ENCODE measurements at regions not wholly inside any gene's neighbourhood (a gene's known extent, or its start where the extent isn't known, plus 50 kb on each side); places are given as distances from the start of the nearest gene placed in this dataset.

DNA sequence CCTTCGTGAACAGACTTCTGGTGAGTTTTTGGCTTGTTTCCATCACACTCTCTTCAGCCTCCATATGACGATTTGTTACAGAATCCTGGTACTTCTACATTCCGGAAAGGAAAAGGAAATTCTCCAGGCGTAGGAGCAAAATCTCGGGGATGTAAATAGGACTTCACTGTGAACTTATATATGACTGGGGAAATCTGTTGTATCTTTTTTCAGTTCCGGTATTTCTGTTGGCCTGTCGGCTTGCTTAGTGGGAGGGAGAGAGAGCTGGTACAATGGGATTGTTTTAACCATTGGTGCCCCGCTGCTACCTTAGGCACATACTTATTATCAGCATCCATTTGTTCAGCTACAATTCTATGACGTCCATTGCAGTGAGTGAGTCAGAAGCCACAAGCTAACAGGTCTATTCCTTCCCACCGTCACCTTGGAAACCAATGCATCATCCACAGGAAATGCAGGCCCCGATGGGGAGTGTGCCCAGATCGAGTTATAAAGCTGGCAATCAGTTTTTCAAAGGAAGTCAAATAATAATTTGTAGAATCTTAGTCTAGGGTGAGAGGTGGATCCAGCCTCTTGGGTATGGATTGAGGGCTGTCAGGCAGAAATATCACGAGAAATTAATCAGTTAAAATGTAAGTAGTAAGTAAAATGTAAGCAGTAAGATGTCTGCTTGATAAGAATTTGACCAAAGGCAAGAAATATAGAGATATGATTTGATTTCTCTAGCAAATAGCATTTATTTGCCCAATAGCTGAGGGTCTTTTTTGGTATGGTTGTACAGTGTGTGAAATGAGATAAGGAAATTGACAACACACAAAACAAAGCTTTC is 92.0 kb upstream of the MKLN1 start:
- no peak overlapping the region for H3K4me3 ChIP-seq (ENCODE audit: low read depth, low read length)

DNA sequence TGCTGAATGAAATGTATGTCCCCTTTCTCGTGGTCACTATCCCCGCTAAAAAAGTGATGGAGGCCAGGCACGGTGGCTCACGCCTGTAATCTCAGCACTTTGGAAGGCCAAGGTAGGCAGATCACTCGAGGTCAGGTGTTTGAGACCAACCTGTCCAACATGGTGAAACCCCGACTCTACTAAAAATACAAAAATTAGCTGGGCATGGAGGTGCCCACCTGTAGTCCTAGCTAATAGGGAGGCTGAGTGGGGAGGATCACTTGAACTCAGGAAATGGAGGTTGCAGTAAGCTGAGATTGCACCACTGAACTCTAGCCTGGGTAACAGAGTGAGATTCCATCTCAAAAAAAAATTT is 91.4 kb upstream of the MKLN1 start:
- H3K4me3 ChIP-seq (ENCODE audit: low read depth, low read length), result no peak overlapping the region

DNA sequence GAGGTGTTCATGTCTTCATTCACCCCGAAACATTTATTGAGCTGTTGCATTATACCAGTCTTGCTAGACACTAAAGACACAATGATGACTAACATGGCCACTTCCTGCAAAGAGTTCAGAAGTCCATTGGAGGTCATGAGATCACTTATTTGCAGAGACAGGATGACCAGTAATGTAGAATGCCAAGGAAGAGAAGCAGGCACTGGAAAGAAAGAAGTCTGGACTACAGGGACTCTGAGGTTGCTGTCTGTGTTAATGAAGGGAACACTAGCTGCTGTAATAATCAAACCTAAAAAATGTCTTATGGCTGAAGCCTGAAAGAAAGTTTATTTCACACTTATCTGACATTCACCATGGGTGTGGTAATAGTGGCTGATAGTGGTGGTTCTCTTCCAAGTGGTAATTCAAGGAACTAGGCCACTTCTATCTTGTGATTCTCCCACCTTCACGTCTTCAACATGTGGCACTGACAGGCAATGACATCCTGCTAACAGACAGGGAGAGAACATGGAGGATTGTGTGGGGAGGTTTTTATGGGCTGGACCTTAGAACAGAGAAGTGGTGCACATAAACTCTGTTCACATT is 89.2 kb upstream of the MKLN1 start:
- H3K4me3 ChIP-seq (ENCODE audit: low read depth, low read length), result no peak overlapping the region

DNA sequence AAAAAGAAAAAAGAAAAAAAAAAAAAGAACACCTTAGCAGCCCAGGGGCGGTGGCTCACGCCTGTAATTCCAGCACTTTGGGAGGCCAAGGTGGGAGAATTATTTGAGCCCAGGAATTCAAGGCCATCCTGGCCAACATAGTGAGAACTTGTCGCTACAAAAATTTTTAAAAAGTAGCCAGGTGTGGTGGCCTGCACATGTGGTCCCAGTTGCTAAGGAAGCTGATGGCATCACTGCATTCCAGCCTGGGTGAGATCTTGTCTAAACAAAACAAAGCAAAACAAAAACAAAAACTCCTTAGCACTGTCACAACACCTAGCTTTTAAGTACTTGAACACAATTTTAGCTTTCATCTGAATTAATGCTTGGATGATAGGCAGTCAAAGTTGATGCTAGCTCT is 86.3 kb upstream of the MKLN1 start:
- no peak overlapping the region for H3K4me3 ChIP-seq (ENCODE audit: low read depth, low read length)

DNA sequence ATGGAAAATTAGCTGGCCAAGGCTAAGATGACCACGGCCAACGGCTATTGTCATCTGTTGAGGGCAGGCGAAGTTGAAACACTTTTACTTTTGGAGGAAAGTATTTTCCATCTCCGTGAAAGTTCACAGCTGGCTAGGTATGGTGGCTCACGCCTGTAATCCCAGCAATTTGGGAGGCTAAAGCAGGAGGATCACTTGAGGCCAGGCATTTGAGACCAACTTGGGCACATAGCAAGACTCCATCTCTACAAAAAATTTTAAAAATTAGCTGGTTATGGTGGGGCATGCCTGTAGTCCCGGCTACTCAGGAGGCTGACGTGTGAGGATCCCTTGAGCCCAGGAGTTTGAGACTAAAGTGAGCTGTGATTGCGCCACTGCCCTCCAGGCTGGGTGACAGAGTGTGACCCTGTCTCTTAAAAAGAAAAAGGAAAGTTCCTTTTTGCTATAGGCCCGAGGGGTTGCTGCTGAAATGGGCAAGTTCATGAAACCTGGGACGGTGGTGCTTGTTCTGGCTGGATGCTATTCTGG is 85.5 kb upstream of the MKLN1 start:
- no peak overlapping the region for H3K4me3 ChIP-seq (ENCODE audit: low read depth, low read length)

DNA sequence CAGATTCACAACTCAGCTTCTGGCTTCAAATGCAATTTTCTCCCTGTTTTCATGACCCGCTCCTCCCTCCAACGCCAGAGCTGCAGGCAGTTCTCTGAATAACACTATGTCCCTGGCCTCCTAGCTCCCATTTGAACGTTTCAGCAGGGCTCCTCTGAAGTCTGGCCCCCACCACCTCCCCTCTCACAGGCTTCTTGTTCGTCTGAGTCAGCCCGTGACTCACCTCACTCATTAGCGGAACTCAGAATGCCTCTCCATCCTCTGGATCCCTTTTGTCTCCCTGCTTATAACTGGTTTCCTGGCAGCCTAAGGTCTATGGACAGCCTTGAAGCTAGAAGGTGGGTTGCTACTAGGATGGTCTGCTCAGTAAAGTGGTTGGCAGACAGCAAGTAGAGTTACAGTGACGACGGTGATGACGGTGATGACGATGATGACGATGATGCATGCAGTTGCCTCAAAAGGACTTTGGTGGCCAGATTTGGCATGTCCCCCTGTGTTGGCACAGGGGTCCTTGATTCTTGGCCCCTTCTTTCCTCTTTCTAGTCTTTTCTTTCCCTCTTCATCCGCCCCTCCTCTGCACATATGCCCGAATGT is 83.3 kb upstream of the MKLN1 start:
- H3K4me3 ChIP-seq (ENCODE audit: low read depth, low read length), result no peak overlapping the region

DNA sequence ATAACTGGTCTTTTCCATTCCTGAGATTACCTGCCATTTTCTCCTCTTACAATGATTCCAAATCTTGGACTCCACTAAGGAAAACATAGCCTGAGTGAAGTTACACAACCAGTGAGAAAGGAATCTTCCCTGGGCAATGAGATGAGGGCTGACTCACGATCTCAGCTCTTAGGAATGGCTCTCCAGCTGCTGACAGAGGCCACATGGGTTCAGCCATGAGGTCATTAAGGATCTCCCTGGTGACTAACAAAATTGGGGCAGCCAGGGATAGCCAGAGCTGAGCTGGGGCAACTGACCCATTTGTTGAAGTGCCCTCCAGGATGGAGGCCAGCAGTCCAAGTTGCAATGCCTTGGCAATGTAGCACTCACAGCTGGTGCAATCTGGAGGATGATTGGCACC is 78.7 kb upstream of the MKLN1 start:
- H3K4me3 ChIP-seq (ENCODE audit: low read depth, low read length), result no peak overlapping the region

DNA sequence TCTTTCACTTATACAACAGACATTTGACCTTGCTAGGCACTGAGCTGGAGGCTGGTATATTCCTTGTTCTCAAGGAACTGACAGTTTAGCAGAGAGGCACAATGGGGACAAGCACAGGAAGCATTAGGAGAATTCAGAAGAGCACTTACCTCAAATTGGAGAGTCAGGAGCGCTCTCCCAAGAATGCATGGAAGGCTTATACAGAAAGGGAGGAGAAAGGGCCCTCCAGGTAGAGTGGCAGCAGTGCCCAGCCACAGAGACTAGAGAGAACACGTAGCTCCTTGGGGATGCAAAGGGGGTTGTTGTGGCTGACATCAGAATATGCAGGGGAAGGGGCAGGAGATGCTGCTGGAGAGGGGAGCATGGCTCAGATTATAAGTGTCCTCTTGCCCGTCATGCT is 78.2 kb upstream of the MKLN1 start:
- no peak overlapping the region for H3K4me3 ChIP-seq (ENCODE audit: low read depth, low read length)

DNA sequence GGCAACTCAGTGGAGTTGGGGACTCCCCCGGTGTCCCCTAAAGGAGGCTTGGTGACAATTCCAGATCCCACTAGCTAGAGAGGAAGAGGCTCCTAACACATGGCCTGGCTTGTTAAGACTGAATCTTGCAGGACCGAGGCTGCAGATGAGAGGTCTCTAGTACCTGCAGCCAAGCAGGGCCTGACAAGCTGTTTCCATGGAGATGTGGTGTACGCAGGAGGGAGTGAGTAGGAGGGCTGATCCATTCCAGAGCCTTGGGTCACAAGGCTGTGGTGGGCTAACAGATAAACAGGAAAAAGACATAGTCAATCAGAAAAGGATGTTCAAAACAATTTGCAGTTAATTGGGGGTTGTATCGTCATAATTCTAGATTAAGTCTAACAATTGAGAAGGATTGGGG is 77.3 kb upstream of the MKLN1 start:
- no peak overlapping the region for H3K4me3 ChIP-seq (ENCODE audit: low read depth, low read length)

DNA sequence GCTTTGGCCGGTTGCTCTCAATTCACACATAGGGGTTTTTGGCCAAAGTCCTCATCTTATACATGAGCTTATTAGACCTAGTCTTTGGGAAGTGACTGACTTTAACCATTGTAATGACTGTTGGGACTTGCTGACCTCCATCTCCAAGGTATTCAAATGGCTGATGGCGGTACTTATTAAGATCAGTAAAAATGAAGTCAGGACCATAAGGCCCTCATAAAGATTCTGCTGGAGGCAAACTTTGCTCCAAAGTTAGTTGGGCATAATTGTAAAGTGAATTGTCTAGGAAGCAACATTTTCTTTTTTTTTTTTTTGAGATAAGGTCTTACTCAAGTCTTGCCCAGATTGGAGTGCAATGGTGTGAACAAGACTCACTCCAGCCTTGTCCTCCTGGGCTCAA is 76.3 kb upstream of the MKLN1 start:
- no peak overlapping the region for H3K4me3 ChIP-seq (ENCODE audit: low read depth, low read length)

DNA sequence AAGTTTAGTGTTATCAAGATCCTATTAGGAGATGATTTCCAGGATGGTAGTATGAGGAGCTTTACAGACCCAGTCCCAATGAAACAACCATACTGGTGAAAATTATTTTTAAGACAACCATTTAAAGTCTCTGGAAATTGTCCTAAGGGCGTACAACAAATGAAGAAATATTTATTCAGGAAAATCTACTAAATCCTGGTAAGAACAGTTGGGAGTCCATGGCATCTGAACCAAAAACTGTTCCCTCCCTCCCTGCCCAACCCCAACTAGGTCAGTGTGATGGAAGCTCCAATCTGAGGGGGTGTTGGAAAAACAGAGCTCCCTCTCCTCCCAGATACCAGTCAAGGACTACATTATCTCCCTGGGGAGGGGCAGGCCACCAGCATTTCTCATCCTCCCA is 74.7 kb upstream of the MKLN1 start:
- H3K4me3 ChIP-seq (ENCODE audit: low read depth, low read length), result no peak overlapping the region

DNA sequence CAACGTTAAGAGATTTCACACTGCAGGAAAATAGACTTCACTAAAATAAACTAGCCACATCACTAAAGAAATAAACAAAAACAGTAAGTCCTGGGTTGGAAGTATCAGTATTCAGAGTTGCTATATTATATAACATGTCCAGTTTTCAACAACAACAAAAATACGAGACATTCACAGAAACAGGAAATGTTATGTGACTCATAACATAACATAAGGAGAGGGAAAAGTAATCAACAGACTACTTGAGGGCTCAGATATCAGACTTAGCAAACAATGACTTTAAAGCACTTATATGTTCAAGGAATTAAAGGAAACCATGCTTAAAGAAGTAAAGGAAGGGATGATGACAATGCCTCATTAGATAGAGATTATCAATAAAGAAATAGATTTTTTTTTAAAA is 73.5 kb upstream of the MKLN1 start:
- H3K4me3 ChIP-seq (ENCODE audit: low read depth, low read length), result no peak overlapping the region

DNA sequence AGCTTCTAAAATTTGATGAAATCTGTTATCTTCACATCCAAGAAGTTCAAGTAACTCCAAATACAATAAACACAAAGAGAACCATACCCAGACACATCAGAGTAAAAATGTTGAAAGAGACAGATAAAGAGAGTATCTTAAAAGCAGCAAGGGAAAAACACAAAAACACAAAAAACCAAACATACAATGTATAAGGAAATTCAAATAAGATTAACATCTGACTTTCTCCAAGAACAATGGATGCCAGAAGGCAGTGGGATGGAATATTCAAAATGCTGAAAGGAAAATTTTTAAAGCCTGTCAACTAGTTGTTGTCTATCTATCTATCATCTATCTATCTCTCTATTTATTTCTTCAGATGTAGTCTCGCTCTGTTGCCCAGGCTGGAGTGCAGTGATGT is 72.4 kb upstream of the MKLN1 start:
- H3K4me3 ChIP-seq (ENCODE audit: low read depth, low read length), result no peak overlapping the region

DNA sequence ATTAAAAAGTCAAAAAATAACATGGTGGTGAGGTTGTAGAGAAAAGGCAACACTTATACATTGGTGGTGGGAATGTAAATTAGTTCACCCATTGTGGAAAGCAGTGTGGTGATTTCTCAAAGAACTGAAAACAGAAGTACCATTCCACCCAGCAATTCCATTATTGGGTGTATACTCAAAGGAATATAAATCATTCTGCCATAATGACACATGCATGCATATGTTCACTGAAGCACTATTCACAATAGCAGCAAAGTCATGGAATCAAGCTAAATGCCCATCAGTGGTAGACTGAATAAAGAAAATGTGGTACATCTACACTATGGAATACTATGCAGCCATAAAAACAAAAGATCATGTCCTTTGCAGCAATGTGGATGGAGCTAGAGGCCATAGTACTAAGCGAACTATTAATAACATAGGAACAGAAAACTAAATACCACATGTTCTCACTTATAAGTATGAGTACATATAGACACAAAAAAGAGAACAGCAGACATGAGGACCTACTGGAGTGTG is 66.1 kb upstream of the MKLN1 start:
- no peak overlapping the region for H3K4me3 ChIP-seq (ENCODE audit: low read depth, low read length)

DNA sequence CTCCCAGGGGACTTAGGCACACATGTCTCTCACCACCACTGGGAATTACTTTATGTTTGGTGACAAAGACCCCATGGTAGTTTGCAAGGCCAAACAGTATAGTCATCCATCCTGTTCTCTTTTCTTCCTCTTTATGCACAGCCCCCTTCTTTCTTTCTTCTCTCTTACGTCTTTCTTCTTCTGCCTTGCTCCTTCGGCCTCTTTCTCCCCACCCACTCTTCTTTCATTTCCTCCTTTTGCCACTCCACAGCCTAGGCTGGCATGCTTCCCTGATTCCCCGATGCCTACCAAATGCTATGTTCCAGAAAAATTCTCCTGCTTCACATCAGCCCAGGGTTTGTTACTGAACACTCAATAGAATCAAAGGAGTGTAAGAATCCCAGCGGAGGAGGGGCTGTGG is 62.4 kb upstream of the MKLN1 start:
- H3K4me3 ChIP-seq (ENCODE audit: low read depth, low read length), result no peak overlapping the region

DNA sequence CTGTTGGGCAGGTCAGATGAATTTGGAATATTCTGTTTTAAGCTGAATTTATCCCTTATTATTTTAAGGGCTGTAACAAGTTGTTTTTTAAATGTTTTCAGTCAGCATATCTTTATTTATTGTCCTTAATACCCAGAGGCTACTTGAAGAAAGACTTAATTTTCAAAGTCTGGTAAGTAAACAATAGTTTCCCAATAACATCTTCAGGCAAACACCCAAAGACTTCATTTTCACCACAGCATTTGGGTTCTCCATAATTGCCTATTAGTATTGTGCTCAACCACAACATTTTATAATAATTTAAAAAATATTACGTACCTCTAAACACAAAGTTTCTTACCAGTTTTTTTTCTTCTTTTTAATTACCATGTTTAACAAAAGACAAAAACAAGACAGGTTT is 60.0 kb upstream of the MKLN1 start:
- H3K4me3 ChIP-seq (ENCODE audit: low read depth, low read length), result no peak overlapping the region

DNA sequence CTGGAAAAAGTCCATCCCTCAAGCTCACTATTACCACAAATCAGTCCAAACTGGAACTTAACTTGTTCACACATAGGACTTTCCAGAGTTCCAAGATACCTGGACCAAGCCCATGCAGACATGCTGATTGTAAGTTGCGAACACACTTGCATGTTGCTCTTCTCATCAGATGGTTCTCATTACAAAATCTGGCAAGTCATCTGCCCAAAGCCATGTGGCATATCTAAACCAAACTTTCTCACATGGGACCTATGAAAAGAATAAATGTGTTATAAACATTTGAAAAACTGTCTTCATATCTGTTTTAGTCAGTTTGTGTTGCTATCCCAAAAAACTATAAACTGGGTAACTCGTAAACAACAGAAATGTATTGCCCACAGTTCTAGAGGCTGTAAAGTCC is 58.8 kb upstream of the MKLN1 start:
- H3K4me3 ChIP-seq (ENCODE audit: low read depth, low read length), result no peak overlapping the region

DNA sequence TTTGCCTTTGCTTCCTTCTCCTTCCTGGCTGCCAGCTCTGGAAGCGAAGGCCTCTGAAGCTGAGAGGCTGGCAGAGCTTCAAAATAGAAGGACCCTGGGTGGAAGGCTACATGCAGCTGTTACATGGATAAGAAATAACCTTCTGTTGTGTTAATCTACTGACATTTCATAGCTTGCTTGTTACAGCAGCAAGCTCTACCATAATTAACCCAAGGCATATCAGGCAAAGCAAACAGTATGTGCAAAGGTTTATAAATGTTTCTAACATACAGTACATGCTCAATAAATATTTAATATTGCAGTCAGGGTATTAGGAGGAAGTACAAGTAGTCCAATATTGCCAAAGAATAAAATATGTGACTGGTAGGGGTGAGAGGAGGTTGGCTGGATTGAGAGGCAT is 55.6 kb upstream of the MKLN1 start:
- H3K4me3 ChIP-seq (ENCODE audit: low read depth, low read length), result no peak overlapping the region

DNA sequence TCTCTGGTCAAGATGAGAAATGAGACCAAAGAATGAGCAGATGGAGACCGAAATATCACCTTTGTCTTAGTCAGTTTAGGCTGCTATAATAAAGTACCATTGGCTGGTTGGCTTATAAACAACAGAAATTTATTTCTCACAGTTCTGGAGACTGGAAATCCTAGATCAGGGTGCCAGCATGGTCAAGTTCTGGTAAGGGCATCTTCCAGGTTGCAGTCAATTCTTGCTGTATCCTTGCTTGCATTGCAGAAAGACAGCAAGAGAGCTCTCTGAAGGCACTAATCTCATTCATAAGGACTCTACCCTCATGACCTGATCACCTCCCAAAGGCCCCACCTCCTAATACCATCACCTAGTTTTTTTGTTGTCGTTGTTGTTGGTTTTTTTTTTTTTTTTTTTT is 52.7 kb upstream of the MKLN1 start:
- no peak overlapping the region for H3K4me3 ChIP-seq (ENCODE audit: low read depth, low read length)

DNA sequence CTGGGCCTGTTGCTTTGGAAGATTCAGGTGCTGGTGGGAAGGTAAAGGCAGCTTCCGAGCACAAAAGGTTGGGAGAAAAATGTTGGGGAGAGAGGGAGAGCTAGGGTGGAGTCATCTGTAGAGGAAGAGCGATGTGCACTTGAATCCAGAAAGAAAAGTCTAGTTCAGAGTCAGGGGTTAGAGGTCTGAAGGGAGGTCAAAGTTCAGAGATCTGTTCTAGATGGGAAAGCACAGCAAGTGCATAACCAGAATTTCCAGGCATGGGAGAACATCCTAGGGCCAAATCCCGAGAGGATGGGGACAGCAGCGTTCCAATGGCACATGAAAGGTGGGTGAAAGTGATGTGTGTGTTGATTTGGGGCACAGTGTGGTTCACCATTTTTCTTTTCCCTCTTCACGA is 51.5 kb upstream of the MKLN1 start:
- H3K4me3 ChIP-seq (ENCODE audit: low read depth, low read length), result no peak overlapping the region

DNA sequence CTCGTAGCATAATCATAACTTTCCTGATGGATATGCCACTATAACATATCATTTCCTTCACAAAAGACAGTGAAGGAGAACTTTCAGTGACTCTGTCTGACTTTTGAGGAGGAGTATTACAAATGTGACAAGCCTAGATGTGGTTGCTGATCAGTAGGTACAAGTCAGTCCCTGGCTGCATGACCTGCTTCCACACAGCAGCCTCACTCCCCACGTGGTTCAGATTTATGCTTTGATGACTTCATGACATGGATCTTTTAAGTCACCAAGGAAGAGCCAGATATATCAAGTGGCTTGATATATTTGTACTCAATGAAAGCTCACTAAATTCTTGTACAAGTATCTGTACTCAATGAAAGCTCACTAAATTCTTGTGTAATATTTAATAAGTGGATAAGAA is 50.9 kb upstream of the MKLN1 start:
- H3K4me3 ChIP-seq (ENCODE audit: low read depth, low read length), result no peak overlapping the region

Data from iPS-11a (cell line).